ENCODE measurements at regions not wholly inside any gene's neighbourhood (a gene's known extent, or its start where the extent isn't known, plus 50 kb on each side); places are given as distances from the start of the nearest gene placed in this dataset.

DNA sequence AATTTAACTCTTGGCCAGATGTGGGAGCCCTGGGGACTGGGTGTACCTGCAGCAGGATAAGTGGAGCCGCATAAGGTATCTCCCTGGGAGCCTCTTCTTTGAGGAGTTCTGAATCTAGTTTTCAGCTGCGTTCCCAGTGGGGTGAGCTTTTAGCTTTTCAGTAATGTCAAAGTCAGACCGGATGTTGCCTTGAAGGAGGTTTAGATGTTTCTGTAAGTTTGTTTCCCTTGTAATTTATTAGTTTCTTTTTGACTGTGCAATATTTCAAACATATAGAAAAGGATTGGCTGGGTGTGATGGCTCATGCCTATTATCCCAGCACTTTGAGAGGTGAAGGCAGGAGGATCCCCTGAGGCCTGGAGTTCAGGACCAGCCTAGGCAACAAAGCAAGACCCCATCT, 98.6 kb upstream of the EEF2KMT start:
- Histone ChIP-seq H3F3A (ENCODE audit: low read length, unreplicated experiment) (no peaks in the 10 kb centered on the region), H2AFZ (ENCODE audit: low read length) (no peak overlapping the region), H3K4me3 (ENCODE audit: low read length) (no peak overlapping the region), H3K27me3 (ENCODE audit: low read length) (peaks cover 26% of the 10 kb centered on the region; the same call in 1 of the 2 replicates), H3K79me2 (ENCODE audit: low read length) (no peaks in the 10 kb centered on the region), H3K9ac (ENCODE audit: low read length) (no peak overlapping the region), H3K36me3 (ENCODE audit: low read depth, low read length) (no peaks in the 10 kb centered on the region), H3K27ac (ENCODE audit: low read length) (no peak overlapping the region), H3K4me1 (ENCODE audit: insufficient read depth, low read length) (no peaks in the 10 kb centered on the region), H3K9me3 (ENCODE audit: low read length) (no peaks in the 10 kb centered on the region), H4K20me1 (ENCODE audit: low read length) (no peaks in the 10 kb centered on the region), H3K4me2 (ENCODE audit: low read length) (no peak overlapping the region), H3K9me2 (replicated peaks; ENCODE audit: low read length) (no peaks in the 10 kb centered on the region)
- intact Hi-C loops (cut with micrococcal nuclease) = no loop called here
- CTCF ChIA-PET = no interaction called here
- no peak for DNase-seq
- no peak for TF ChIP-seq EZH2phosphoT487 (IDR thresholded peaks at IDR 0.05; ENCODE audit: borderline replicate concordance, low read length)
- no peak for TF ChIP-seq EZH2 (IDR thresholded peaks at IDR 0.05; ENCODE audit: low read length, unreplicated experiment)
- TF ChIP-seq, protein P1, sequence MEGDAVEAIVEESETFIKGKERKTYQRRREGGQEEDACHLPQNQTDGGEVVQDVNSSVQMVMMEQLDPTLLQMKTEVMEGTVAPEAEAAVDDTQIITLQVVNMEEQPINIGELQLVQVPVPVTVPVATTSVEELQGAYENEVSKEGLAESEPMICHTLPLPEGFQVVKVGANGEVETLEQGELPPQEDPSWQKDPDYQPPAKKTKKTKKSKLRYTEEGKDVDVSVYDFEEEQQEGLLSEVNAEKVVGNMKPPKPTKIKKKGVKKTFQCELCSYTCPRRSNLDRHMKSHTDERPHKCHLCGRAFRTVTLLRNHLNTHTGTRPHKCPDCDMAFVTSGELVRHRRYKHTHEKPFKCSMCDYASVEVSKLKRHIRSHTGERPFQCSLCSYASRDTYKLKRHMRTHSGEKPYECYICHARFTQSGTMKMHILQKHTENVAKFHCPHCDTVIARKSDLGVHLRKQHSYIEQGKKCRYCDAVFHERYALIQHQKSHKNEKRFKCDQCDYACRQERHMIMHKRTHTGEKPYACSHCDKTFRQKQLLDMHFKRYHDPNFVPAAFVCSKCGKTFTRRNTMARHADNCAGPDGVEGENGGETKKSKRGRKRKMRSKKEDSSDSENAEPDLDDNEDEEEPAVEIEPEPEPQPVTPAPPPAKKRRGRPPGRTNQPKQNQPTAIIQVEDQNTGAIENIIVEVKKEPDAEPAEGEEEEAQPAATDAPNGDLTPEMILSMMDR (conservative IDR thresholded peaks at IDR 0.05; ENCODE audit: low read depth, low read length) = no peak
- no TSS peak for BruUV-seq (replicated peaks)
- POLR2A ChIA-PET (ENCODE audit: unreplicated experiment) = no interaction called here
- ATAC-seq = no peak

DNA sequence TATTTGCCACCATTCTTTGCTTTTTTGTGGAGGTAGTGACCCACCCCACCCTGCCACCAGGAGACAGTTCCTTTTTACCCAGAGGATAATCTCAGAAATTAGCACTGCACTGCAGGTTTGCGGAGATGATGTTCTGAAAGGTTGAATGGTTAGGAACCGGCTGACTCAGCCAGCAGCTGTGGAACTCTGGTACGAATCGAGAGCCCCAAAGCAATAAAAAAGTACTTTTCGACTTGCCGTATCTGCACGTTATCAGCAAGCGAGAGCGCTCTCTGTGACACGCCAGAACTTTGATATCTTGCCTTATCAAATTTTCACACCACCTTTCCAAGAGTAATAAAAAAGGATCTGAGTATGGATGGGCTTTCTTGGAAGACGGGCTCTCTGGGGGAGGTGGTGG, 96.3 kb upstream of the EEF2KMT start:
- ATAC-seq (no peak), DNase-seq (no peak)
- Histone ChIP-seq H3K36me3 (ENCODE audit: low read depth, low read length) (no peaks in the 10 kb centered on the region), H3K9me3 (ENCODE audit: low read length) (no peaks in the 10 kb centered on the region), H3K27ac (ENCODE audit: low read length) (no peak overlapping the region), H3K4me3 (ENCODE audit: low read length) (no peak overlapping the region), H4K20me1 (ENCODE audit: low read length) (no peaks in the 10 kb centered on the region), H3K4me2 (ENCODE audit: low read length) (no peak overlapping the region), H3K79me2 (ENCODE audit: low read length) (no peaks in the 10 kb centered on the region), H3F3A (ENCODE audit: low read length, unreplicated experiment) (no peaks in the 10 kb centered on the region), H2AFZ (ENCODE audit: low read length) (no peak overlapping the region), H3K9ac (ENCODE audit: low read length) (no peak overlapping the region), H3K27me3 (ENCODE audit: low read length) (peaks cover 30% of the 10 kb centered on the region; the same call in 1 of the 2 replicates), H3K4me1 (ENCODE audit: insufficient read depth, low read length) (no peaks in the 10 kb centered on the region), H3K9me2 (replicated peaks; ENCODE audit: low read length) (no peaks in the 10 kb centered on the region)
- TF ChIP-seq, protein P1 (conservative IDR thresholded peaks at IDR 0.05; ENCODE audit: low read depth, low read length) = no peak
- no peak for TF ChIP-seq EZH2phosphoT487 (IDR thresholded peaks at IDR 0.05; ENCODE audit: borderline replicate concordance, low read length)
- no peak for TF ChIP-seq EZH2 (IDR thresholded peaks at IDR 0.05; ENCODE audit: low read length, unreplicated experiment)
- no TSS peak for BruUV-seq (replicated peaks)
- POLR2A ChIA-PET (ENCODE audit: unreplicated experiment) = no interaction called here
- intact Hi-C loops (cut with micrococcal nuclease) = no loop called here
- CTCF ChIA-PET = no interaction called here

DNA sequence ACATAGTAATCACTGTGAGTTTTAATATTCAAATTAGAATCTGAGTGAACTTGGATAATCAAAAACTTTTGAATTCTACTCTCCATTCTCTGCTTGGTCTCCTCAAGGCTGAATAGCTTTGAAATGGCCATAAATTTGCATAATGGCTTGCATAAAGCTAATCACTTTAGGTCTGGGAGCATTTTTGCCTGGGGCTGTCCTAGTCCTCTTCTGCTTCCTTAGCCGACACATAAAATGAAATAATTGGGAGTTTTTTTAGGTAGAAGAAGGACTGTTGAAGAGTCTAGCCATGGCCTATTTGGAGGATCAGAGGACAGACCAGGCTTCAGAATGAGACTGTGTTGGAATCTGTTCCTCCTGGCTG, 91.4 kb upstream of the EEF2KMT start:
- Histone ChIP-seq H3K4me1 (ENCODE audit: insufficient read depth, low read length) (no peaks in the 10 kb centered on the region), H3F3A (ENCODE audit: low read length, unreplicated experiment) (no peaks in the 10 kb centered on the region), H3K27me3 (ENCODE audit: low read length) (peaks cover 14% of the 10 kb centered on the region; the same call in 1 of the 2 replicates), H3K36me3 (ENCODE audit: low read depth, low read length) (no peaks in the 10 kb centered on the region), H3K27ac (ENCODE audit: low read length) (no peak overlapping the region), H3K4me2 (ENCODE audit: low read length) (no peak overlapping the region), H3K9me3 (ENCODE audit: low read length) (no peaks in the 10 kb centered on the region), H4K20me1 (ENCODE audit: low read length) (no peaks in the 10 kb centered on the region), H3K4me3 (ENCODE audit: low read length) (no peak overlapping the region), H3K9ac (ENCODE audit: low read length) (no peak overlapping the region), H3K9me2 (replicated peaks; ENCODE audit: low read length) (no peaks in the 10 kb centered on the region), H2AFZ (ENCODE audit: low read length) (no peak overlapping the region), H3K79me2 (ENCODE audit: low read length) (no peaks in the 10 kb centered on the region)
- ChIA-PET CTCF (no interaction called here), POLR2A (ENCODE audit: unreplicated experiment) (no interaction called here)
- ATAC-seq (no peak), DNase-seq (no peak)
- intact Hi-C loops (cut with micrococcal nuclease) = no loop called here
- no peak for TF ChIP-seq EZH2phosphoT487 (IDR thresholded peaks at IDR 0.05; ENCODE audit: borderline replicate concordance, low read length)
- TF ChIP-seq EZH2 (IDR thresholded peaks at IDR 0.05; ENCODE audit: low read length, unreplicated experiment) = no peak
- TF ChIP-seq, protein P1 (conservative IDR thresholded peaks at IDR 0.05; ENCODE audit: low read depth, low read length) = no peak
- BruUV-seq (replicated peaks) = no TSS peak
